OCI-LY3 (cell line): ENCODE measurements at regions not wholly inside any gene's neighbourhood (a gene's known extent, or its start where the extent isn't known, plus 50 kb on each side); places are given as distances from the start of the nearest gene placed in this dataset.

ENCODE experiments used
- H2AFZ ChIP-seq: fragments of 200-600, 300-600 bp; shearing (Covaris generic); 2 replicates; pipeline ENCODE4 v1.6.0; 2014; ENCODE audit warnings: antibody characterized with exemption, low read depth, low read length
- H3K27ac ChIP-seq: fragments of 200-600, 300-600 bp; sonication (generic); 2 replicates; pipeline ENCODE4 v1.5.1; 2014; ENCODE audit warnings: mild to moderate bottlenecking, low read length, moderate library complexity, mixed read lengths
- H3K27me3 ChIP-seq: fragments of 200-600, 300-600 bp; sonication (generic); 2 replicates; pipeline ENCODE4 v1.6.1; 2014; ENCODE audit warnings: low read depth, low read length, mixed read lengths
- H3K36me3 ChIP-seq: fragments of 200-600, 300-600 bp; sonication (generic); replicated peaks from 2 replicates; pipeline ENCODE3; 2014; ENCODE audit warnings: low read depth, low read length, mixed read lengths
- H3K4me1 ChIP-seq: fragments of 300-600, 200-600 bp; sonication (generic); 2 replicates; pipeline ENCODE4 v1.6.1; 2014; ENCODE audit warnings: low read length, mixed read lengths
- H3K4me2 ChIP-seq: fragments of 200-600, 300-600 bp; sonication (generic); 2 replicates; pipeline ENCODE4 v1.6.1; 2014; ENCODE audit warnings: low read length, mixed read lengths
- H3K4me3 ChIP-seq: fragments of 300-600, 200-600 bp; sonication (generic); 2 replicates; pipeline ENCODE4 v1.5.1; 2014; ENCODE audit warnings: antibody characterized with exemption, mild to moderate bottlenecking, low read length, moderate library complexity
- H3K79me2 ChIP-seq: fragments of 300-600, 200-600 bp; shearing (Covaris generic); 2 replicates; pipeline ENCODE4 v1.6.1; 2014; ENCODE audit warnings: mild to moderate bottlenecking, low read length, mixed read lengths
- H3K9ac ChIP-seq: fragments of 300-600, 200-600 bp; shearing (Covaris generic); 2 replicates; pipeline ENCODE4 v1.6.0; 2014; ENCODE audit warnings: mild to moderate bottlenecking, low read length, moderate library complexity
- H3K9me3 ChIP-seq: fragments of 200-600, 300-600 bp; shearing (Covaris generic); 2 replicates; pipeline ENCODE4 v1.6.1; 2014; ENCODE audit warnings: low read length, mixed read lengths; ENCODE audit not compliant: insufficient read depth
- H4K20me1 ChIP-seq: fragments of 200-600, 300-600 bp; sonication (generic); 2 replicates; pipeline ENCODE4 v1.6.1; 2016; ENCODE audit warnings: low read length, mixed read lengths; ENCODE audit not compliant: insufficient read depth
- EZH2phosphoT487 ChIP-seq: fragments of 200-600 bp; shearing (Covaris generic); IDR thresholded peaks from 2 replicates; pipeline ENCODE4 v1.6.1; 2018; ENCODE audit warnings: antibody characterized with exemption, mixed run types, low read depth
- TF ChIP-seq, protein P1 (sequence below): fragments of 200-600, 300-600 bp; sonication (generic); IDR thresholded peaks from 2 replicates; pipeline ENCODE4 v1.5.1; 2014; ENCODE audit warnings: antibody characterized with exemption, low read length, low read depth

DNA sequence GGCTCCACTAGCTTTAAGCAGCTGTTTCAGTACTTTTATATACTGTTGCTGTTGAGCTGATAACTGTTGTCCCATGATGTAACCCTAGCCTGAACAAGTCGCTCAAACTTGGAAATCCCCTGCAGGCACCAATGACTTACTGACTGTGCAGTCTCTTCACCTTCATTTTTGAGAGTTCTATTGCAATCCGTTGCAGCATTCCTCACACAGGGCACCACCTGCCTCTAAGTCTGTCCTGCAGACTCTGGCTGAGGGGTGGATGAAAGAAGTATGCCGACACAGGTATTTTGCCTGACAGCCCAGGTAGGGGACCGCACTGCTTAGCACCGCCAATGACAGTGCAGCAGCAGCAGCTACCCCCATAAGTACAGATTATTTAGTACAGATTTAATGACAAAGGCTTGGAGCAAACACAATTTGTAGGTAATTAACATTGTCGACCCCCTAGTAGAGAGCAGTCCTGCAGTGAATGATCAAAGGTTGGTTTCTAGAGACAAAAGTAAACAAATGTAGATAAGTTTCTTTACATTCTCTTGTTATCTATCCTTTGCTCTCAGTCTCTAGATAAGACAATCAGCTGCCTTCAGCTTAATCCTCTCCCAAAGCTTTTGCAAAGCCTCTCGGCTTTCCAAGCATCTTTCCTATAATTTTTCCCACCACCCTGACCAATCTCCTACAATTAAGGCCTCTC is 205.0 kb downstream of the PABPC4L start:
- Histone ChIP-seq H3K27ac (no peak overlapping the region), H3K36me3 (no peaks in the 10 kb centered on the region), H3K9ac (no peak overlapping the region), H2AFZ (no peak overlapping the region), H3K4me2 (no peak overlapping the region), H3K4me3 (no peak overlapping the region), H3K27me3 (no peaks in the 10 kb centered on the region), H3K79me2 (no peaks in the 10 kb centered on the region), H3K9me3 (peaks cover 3% of the 10 kb centered on the region; the same call in 1 of the 2 replicates), H3K4me1 (peaks cover 11% of the 10 kb centered on the region), H4K20me1 (no peaks in the 10 kb centered on the region)
- TF ChIP-seq, protein P1, sequence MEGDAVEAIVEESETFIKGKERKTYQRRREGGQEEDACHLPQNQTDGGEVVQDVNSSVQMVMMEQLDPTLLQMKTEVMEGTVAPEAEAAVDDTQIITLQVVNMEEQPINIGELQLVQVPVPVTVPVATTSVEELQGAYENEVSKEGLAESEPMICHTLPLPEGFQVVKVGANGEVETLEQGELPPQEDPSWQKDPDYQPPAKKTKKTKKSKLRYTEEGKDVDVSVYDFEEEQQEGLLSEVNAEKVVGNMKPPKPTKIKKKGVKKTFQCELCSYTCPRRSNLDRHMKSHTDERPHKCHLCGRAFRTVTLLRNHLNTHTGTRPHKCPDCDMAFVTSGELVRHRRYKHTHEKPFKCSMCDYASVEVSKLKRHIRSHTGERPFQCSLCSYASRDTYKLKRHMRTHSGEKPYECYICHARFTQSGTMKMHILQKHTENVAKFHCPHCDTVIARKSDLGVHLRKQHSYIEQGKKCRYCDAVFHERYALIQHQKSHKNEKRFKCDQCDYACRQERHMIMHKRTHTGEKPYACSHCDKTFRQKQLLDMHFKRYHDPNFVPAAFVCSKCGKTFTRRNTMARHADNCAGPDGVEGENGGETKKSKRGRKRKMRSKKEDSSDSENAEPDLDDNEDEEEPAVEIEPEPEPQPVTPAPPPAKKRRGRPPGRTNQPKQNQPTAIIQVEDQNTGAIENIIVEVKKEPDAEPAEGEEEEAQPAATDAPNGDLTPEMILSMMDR: no peak
- no peak for TF ChIP-seq EZH2phosphoT487

DNA sequence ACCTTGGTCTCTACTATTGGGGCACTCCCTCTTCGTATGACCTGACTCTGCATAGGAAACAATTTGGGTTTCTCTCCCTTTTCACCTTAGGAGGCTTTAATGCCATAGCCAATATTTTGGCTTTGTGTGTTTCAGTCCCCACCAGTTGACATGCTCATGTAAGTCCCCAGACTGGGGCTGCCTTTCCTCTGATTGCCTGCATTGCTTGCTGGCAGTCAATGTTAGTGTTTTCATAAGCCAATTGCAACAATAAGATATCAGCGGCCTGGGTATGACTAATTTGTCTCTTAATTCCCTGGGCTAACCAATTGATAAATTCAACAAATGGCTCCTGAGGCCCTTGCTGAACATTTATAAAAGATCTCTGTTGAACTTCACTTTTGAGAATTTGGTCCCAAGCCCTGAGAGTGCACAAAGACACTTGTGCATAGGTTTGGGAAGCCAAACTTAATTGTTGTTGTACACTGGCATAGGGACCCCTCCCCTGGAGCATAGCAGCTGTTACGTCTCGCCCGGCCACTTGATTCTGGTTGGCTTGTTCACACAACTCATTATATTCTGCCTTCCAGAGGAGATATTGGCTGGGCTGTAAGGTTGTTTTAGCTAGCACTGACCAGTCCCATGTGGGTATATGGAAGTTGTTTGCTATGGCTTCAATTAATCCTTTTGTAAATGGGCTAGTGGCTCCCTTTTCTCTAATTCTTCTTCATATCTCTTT is 206.2 kb downstream of the PABPC4L start:
- Histone ChIP-seq H3K9me3 (peaks cover 12% of the 10 kb centered on the region; the same call in 1 of the 2 replicates), H3K4me1 (peaks cover 9% of the 10 kb centered on the region)
- TF ChIP-seq, protein P1: no peak
- TF ChIP-seq EZH2phosphoT487: no peak

DNA sequence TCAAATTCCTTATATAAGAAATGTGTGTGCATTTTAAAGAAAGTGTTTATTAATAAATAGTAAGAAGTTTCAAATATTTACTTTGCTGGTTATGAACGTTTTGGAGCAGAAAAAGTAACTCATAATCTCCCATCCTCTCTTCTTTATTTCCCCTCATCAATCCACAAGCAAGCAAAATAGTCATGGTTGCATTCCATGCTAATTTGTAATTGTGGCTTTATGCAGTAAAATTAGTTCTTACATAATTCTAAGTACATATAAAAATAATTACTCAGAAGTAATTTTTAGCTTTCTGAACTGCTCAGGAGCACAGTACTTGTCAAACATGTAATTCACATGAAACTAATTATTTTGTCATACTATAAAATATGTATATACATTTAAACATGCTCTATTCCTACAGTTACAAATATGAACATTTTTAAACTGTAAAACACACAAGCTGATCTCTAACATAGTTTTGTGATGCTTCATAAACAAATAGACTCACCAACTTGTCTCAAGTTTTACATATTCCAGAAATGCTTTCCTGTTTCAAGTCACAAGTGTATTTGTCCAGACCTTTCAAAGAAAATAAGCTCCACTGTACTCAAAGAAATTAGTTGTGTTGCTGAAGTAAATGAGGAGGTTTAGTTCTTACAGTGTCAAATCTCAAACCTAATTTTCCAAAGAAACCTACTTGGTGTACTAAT is 218.9 kb downstream of the PABPC4L start:
- H3K27ac ChIP-seq: no peak overlapping the region

More for the DNA sequence above, 206.2 kb downstream of the PABPC4L start:
- H3K79me2 ChIP-seq: no peaks in the 10 kb centered on the region
- no peak overlapping the region for H3K4me3 ChIP-seq
- H3K9ac ChIP-seq: no peak overlapping the region
- no peak overlapping the region for H3K27ac ChIP-seq
- H2AFZ ChIP-seq: no peak overlapping the region
- H3K27me3 ChIP-seq: no peaks in the 10 kb centered on the region
- no peak overlapping the region for H3K4me2 ChIP-seq
- no peaks in the 10 kb centered on the region for H4K20me1 ChIP-seq
- H3K36me3 ChIP-seq: no peaks in the 10 kb centered on the region

More for the DNA sequence above, 218.9 kb downstream of the PABPC4L start:
- no peak overlapping the region for H3K4me2 ChIP-seq
- no peaks in the 10 kb centered on the region for H3K36me3 ChIP-seq
- no peaks in the 10 kb centered on the region for H3K27me3 ChIP-seq
- no peaks in the 10 kb centered on the region for H3K9me3 ChIP-seq
- no peak for TF ChIP-seq EZH2phosphoT487
- TF ChIP-seq, protein P1: no peak
- no peaks in the 10 kb centered on the region for H3K79me2 ChIP-seq
- H4K20me1 ChIP-seq: no peaks in the 10 kb centered on the region
- no peak overlapping the region for H3K9ac ChIP-seq
- no peak overlapping the region for H2AFZ ChIP-seq
- no peak overlapping the region for H3K4me3 ChIP-seq
- peaks cover 2% of the 10 kb centered on the region; the same call in 1 of the 2 replicates for H3K4me1 ChIP-seq
